Retinal pigment epithelial cell (primary cell): ENCODE measurements at regions not wholly inside any gene's neighbourhood (a gene's known extent, or its start where the extent isn't known, plus 50 kb on each side); places are given as distances from the start of the nearest gene placed in this dataset.

Experiments used
- DNase-seq: peaks from one replicate; pipeline ENCODE4 v3.0.0-alpha.2; 2010; ENCODE audit warnings: low read depth
- H3K4me3 ChIP-seq: 2 replicates; pipeline ENCODE4 v1.5.1; 2011; ENCODE audit warnings: mild to moderate bottlenecking, low read length, control low read depth, moderate library complexity
- TF ChIP-seq, protein P1 (sequence below): conservative IDR thresholded peaks from 2 replicates; pipeline ENCODE4 v1.5.1; 2011; ENCODE audit warnings: low read depth, low read length, control low read depth, inconsistent platforms

DNA sequence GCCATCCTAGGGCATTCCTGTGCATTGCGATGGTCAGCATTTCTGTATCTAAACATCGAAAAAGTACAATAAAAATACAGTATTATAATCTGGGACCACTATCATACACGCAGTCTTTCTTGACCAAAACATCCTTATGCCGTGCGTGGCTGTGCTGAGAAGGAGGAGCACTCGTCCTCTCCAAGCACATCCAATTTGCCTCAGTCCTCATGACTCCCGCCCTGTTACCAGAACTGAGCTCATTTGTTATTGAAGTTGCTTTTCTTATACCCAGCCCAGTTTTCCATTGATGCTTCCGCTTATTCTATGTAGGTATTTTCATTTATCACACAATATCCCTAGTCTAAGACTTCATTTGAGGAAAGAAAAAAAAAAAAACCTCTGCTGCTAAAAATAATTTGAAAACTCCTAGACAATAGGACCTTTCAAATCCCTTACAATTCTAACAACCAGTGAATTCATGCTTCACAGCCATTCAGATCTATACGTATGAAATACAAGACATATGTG lies 236.9 kb upstream of the PLEKHG7 start:
- H3K4me3 ChIP-seq = no peak overlapping the region
- TF ChIP-seq, protein P1, sequence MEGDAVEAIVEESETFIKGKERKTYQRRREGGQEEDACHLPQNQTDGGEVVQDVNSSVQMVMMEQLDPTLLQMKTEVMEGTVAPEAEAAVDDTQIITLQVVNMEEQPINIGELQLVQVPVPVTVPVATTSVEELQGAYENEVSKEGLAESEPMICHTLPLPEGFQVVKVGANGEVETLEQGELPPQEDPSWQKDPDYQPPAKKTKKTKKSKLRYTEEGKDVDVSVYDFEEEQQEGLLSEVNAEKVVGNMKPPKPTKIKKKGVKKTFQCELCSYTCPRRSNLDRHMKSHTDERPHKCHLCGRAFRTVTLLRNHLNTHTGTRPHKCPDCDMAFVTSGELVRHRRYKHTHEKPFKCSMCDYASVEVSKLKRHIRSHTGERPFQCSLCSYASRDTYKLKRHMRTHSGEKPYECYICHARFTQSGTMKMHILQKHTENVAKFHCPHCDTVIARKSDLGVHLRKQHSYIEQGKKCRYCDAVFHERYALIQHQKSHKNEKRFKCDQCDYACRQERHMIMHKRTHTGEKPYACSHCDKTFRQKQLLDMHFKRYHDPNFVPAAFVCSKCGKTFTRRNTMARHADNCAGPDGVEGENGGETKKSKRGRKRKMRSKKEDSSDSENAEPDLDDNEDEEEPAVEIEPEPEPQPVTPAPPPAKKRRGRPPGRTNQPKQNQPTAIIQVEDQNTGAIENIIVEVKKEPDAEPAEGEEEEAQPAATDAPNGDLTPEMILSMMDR = no peak
- DNase-seq = no peak

DNA sequence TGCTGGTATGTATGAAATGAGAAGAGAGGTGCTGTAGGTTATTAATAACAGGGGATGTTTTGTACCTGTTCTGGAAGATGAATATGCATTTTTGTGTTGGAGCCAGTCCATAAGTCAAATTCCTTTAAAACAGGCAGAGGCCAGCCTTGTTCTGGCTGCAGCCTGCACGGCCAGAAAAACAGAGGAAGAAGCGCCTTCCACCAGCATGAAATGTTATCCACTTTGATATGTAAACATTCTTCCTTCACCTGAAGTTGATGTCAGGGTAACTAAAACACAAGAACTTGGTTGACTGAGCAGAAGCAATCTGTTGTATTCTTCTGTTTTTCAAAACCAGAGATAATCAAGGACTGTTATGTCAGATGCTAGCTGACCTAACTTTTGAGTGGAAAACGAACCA lies 237.9 kb upstream of the PLEKHG7 start:
- DNase-seq = no peak
- TF ChIP-seq, protein P1 = no peak
- no peak overlapping the region for H3K4me3 ChIP-seq

DNA sequence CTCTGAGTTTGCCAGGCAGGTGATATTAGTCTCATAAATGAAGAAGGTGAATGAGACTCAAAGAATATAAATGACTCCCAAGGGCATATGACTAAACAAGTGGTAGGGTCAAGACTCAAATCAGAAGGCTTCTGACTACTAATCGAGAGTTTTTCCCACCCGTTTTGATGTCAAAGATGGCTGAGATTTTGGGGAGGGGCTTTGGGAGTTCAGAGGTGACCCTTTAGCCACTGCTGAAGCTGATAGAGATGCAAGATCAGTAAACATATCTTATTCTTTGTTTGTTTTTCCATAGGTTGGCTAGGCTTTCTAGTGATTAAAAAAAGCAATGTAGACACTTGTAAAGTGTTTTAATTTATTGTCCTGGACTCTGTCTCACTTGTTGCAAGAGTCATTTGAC lies 239.6 kb upstream of the PLEKHG7 start:
- H3K4me3 ChIP-seq = no peak overlapping the region
- no peak for DNase-seq
- TF ChIP-seq, protein P1 = no peak

DNA sequence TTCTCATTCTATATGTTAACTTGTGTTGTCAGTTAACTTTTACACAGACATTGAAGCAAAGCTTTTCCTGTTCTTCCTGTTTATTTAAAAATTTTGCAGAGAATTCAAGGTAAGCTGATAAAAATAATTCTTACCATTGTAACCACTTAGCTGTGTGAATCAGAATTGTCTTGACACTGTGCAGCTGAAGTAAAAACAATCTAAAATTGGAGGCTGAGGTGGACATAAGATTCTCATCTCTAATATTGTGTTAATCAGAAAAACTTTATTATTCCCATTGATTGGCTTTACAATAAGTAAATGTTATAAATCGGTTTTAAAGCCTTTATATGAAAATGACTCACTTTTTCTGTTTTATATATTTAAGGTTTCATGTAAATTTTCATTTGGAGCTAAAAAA lies 240.3 kb upstream of the PLEKHG7 start:
- TF ChIP-seq, protein P1 = no peak
- no peak for DNase-seq
- H3K4me3 ChIP-seq = no peak overlapping the region

DNA sequence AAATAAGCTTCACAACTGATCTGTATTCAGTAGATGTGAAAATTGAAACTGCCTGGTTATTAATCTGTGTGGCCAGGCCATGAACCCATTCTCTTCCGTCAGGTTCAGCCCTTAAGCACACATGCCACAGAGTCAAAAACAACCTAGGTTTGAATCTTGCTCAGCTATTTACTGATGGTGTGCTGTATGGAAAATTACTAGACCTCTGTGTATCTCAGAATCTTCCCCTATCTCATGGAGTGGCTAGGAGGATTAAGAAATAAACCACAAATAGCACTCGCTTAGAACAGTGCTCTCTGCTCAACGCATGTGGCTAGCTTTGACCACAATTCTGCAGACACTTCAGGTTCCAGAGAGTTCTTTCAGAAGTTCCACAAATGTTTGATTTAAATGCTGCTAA lies 240.7 kb upstream of the PLEKHG7 start:
- no peak overlapping the region for H3K4me3 ChIP-seq
- DNase-seq = peak; percentile 19
- TF ChIP-seq, protein P1 = no peak

DNA sequence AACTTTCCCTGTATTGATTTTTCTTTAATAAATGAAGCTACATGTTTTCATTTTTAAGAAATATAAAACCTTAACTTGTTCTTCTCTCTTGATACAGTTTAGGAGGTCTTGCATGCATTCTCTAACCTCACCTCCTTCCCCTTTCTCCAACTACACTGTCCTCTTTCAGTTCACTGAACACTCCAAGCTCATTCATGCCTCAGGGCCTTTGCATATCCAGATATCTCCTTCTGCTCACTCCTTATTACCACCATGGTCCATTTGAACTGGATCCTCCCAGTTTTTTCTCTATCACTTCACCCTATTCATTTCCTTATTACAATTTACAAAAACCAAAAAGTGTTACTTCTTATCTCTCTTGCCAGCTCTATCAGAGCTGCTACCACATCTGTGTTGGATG lies 242.9 kb upstream of the PLEKHG7 start:
- H3K4me3 ChIP-seq = no peak overlapping the region
- no peak for DNase-seq
- TF ChIP-seq, protein P1 = no peak

DNA sequence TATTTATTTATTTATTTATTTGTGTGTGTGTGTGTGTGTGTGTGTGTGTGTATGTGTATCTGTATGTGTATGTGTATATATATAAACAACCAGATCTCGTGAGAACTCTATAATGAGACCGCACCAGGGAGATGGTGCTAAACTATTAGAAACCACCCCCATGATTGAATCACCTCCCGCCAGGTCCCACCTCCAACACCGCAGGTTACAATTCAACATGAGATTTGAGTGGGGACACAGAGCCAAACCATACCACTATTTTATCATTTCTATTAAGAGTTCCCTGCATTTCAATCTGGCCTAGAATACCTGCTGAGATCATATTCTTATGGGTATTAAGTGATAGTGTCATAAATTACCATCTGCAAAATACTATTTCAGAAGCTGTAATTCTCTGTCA lies 243.8 kb upstream of the PLEKHG7 start:
- no peak for DNase-seq
- TF ChIP-seq, protein P1 = no peak
- H3K4me3 ChIP-seq = no peak overlapping the region
